Astrocyte of the spinal cord (primary cell): ENCODE measurements at regions not wholly inside any gene's neighbourhood (a gene's known extent, or its start where the extent isn't known, plus 50 kb on each side); places are given as distances from the start of the nearest gene placed in this dataset.

Experiments
- DNase-seq: peaks from one replicate; pipeline ENCODE4 v3.0.0; 2011; ENCODE audit warnings: low read depth, low spot score
- H3K4me3 ChIP-seq: 2 replicates; pipeline ENCODE4 v1.5.1; 2011; ENCODE audit warnings: low read depth, mild to moderate bottlenecking, low read length, moderate library complexity
- in situ Hi-C: cut with HindIII; loops from 2 replicates; pipeline ENCODE4 v1.10.0; 2017; ENCODE audit warnings: low sequenced_read_pairs
- TF ChIP-seq, protein P1 (sequence below): IDR thresholded peaks from 2 replicates; pipeline ENCODE4 v1.5.1; 2012; ENCODE audit warnings: low read depth, mild to moderate bottlenecking, low read length, inconsistent platforms

DNA sequence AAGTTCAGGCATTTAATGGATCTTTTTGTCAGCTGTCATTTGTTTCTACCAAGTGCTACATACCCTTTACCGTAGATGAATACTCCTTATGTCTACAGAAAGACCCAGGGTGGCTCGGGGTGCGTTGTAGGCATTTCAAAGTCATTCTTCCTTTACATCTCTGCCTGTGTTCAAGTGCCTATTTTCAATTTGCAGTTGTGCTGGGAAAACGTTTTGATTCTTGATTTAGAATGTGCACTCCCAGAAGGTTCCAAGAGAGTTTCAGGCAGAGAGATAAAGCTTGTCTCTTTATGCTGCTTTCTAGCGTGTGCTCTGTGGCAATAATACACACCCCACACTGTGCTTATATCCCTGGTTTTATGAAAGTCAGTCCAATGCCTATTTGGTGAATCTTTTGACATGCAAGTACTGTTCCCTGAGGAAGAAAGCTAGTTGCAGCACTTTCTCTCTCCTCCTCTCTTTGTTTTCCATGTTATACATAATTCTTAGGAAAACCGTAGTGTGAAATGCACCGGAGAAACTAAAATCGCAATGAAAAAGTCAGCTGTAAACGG, 828.1 kb upstream of the ZNF608 start:
- DNase-seq: no peak
- in situ Hi-C loops: no loop called here
- no peak overlapping the region for H3K4me3 ChIP-seq
- TF ChIP-seq, protein P1, sequence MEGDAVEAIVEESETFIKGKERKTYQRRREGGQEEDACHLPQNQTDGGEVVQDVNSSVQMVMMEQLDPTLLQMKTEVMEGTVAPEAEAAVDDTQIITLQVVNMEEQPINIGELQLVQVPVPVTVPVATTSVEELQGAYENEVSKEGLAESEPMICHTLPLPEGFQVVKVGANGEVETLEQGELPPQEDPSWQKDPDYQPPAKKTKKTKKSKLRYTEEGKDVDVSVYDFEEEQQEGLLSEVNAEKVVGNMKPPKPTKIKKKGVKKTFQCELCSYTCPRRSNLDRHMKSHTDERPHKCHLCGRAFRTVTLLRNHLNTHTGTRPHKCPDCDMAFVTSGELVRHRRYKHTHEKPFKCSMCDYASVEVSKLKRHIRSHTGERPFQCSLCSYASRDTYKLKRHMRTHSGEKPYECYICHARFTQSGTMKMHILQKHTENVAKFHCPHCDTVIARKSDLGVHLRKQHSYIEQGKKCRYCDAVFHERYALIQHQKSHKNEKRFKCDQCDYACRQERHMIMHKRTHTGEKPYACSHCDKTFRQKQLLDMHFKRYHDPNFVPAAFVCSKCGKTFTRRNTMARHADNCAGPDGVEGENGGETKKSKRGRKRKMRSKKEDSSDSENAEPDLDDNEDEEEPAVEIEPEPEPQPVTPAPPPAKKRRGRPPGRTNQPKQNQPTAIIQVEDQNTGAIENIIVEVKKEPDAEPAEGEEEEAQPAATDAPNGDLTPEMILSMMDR: no peak

DNA sequence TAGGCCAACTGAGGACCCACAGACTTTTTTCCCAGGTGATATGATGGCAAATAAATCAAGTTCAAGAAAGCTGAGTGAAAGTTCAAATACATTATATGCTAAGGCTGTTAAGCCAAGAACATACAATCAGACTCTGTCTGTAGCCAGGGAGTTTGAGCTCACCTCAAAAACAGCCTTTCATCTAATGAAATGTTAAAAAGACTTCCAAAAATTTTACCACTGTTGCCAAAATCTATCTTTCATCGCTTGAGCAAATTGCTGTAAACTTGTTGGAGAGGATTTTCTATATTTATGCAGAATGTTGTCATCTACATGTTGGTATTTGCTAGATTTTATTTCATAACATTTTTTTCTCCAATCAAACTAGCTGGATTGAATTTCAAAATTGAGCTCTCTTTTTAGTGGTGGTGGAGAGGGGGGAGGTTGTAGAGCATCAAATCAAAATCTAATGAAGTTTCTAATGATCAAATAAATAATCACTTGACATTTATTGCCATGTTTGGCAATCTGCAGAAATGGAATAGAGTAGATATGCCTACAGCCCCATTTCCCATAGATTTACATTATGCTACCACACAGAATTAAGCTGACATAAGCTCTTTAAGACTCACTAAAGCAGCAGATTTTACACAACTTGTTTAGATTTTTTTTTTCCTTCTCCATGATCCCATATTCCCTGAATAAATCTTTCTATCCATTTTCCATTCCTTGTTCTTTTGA, 828.9 kb upstream of the ZNF608 start:
- H3K4me3 ChIP-seq: no peak overlapping the region
- DNase-seq: no peak
- TF ChIP-seq, protein P1: no peak
- in situ Hi-C loops: no loop called here

DNA sequence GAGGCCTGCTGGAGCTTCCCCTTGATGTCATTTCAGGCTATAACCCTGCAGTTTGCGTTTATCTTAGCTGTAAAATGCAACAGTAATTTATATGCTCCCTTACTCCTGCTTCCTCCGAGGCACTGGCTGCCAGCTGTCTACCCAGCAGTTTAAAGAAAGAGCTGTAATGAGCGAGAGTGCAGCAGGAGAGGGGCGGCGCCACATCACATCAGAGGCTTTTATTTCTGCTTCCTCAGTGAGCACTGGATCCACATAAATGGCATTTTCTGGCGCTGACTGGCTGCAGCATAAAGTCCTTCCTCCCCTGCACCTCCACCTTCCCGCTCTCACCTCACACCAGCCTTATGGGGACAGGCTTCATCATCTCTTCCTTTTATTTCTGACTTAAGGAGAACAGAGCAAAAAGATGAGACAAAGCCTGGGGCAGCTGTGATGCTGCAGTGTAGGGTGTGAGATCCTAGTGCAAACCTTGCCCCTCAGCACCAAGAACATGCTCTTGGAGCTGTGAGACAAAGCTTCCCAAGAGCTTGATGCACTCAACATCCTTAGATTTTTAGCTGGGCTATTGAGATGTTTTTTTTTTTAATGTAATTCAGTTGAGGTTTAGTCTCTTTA, 829.6 kb upstream of the ZNF608 start:
- DNase-seq: peak; percentile 43
- no peak overlapping the region for H3K4me3 ChIP-seq
- TF ChIP-seq, protein P1: peak; percentile 8
- in situ Hi-C loops: no loop called here

DNA sequence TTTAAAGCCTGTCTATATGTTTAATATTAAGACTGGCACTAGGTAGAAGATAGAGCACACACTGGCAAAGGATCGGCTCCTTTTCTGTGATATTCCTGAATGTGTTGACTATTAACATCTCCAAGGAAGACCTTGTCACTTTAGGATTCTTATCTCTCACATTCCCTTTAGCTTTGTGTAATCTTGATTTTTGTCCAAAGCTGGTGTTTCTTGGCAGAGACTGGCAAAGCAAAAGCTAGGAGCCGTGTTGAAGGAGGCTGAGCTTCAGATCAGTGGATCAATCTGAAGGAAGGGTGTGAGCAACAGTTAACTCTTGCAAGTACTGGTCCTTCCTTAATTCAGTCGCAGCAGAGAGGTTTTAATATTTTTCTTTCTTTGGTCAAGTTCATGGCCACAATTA, 830.4 kb upstream of the ZNF608 start:
- no peak overlapping the region for H3K4me3 ChIP-seq
- DNase-seq: no peak
- TF ChIP-seq, protein P1: no peak
- in situ Hi-C loops: no loop called here

GRCh38 chr5:125578551-125578950, 832.1 kb upstream of the ZNF608 start:
- TF ChIP-seq, protein P1: no peak
- in situ Hi-C loops: no loop called here
- H3K4me3 ChIP-seq: no peak overlapping the region
- DNase-seq: no peak

- H3K4me3 ChIP-seq: no peak overlapping the region
- in situ Hi-C loops: no loop called here
- DNase-seq: no peak
- TF ChIP-seq, protein P1: no peak
Observed at GRCh38 chr5:125579182-125579581, 832.7 kb upstream of the ZNF608 start.
